Right lobe of liver (tissue), 6 donors: ENCODE measurements at regions not wholly inside any gene's neighbourhood (a gene's known extent, or its start where the extent isn't known, plus 50 kb on each side); places are given as distances from the start of the nearest gene placed in this dataset.

Experiments used
- ATAC-seq, 4 donors: fragments of 200-7000 bp; cut with Tn5 transposase; one replicate each; pipeline ENCODE4 v1.9.1; 2020; ENCODE audit warnings: mild to moderate bottlenecking in 4 of 4, moderate library complexity in 4 of 4
- DNase-seq, 3 donors: peaks; one replicate each; pipeline ENCODE4 v3.0.0-alpha.2; 2020
- H3K27ac ChIP-seq, 3 donors: fragments of 200-600 bp; one replicate each; pipeline ENCODE4 v1.8.0; 2022
- H3K27me3 ChIP-seq, 2 donors: fragments of 200-600 bp; one replicate each; pipeline ENCODE4 v1.8.0; 2022
- H3K36me3 ChIP-seq, 4 donors: fragments of 200-600 bp; sonication (generic) in 1 of 4; one replicate each; pipeline versions ENCODE4 v1.5.1 to v1.8.0; 2017 to 2022; ENCODE audit warnings: control low read depth in 1 of 4
- H3K4me1 ChIP-seq, 4 donors: fragments of 200-600 bp; sonication (generic) in 1 of 4; one replicate each; pipeline versions ENCODE4 v1.5.1 to v1.8.0; 2017 to 2022; ENCODE audit warnings: control low read depth in 1 of 4
- H3K4me3 ChIP-seq, 3 donors: fragments of 200-600 bp; one replicate each; pipeline ENCODE4 v1.8.0; 2022
- H3K9me3 ChIP-seq, 4 donors: fragments of 200-600 bp; sonication (generic) in 1 of 4; one replicate each; pipeline versions ENCODE4 v1.5.1 to v1.8.0; 2017 to 2022; ENCODE audit warnings: control low read depth in 1 of 4
- POLR2A ChIP-seq: fragments of 450-650 bp; IDR thresholded peaks from one replicate; pipeline ENCODE4 v1.6.1; 2017; ENCODE audit warnings: antibody characterized with exemption, mild to moderate bottlenecking
- WGBS: methylation state at CpG from one replicate; pipeline ENCODE4 v1.1.6; 2018; ENCODE audit warnings: low coverage, low lambda C conversion rate; ENCODE audit not compliant: insufficient coverage; ENCODE audit errors: missing lambda C conversion rate; 5-methylcytosine and 5-hydroxymethylcytosine counted together
- intact Hi-C, 2 donors: fragments of 100-400 bp; cut with DNase I; formaldehyde crosslinking; loops; one replicate each; pipeline versions ENCODE4 v1.11.2 to v1.14.1; 2022
- TF ChIP-seq, protein P1 (sequence below), 4 donors: fragments of 200-600 bp in 3 of 4; fragments of 450-650 bp in 1 of 4; IDR thresholded peaks; one replicate each; pipeline versions ENCODE4 v1.5.1 to v1.8.0; 2016 to 2022; ENCODE audit warnings: antibody characterized with exemption in 4 of 4, mild to moderate bottlenecking in 2 of 4
- donor health status: DM: no; HTN: yes; CAD: no.
- donor health status: DM: no; HTN: no; CAD: no.
- donor health status: DM: no; HTN: no; CAD: no.
- donor health status: DM: no; HTN: yes; CAD: no.
- donor health status: DM: no; HTN: yes; CAD: no.

DNA sequence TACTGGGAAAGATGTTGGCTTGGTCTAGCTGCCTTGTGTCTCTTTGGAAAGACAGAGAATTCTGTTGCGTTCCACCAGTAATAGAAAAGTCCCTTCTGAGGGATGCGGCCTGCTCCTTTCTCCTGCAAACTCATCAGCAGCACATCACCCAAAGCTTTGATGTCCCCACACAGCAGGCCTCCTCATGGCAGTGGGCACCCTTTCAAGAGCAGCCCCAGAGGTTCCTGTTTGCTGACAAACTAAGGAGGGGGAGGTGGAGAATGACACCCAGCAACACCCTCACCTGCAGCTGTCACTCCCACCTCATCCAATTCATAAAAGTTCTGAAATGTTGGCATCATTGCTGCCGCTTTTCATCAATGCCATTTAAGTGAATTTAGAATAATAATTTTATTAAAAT is 556.6 kb downstream of the BCL11A start:
- ATAC-seq (no peak), DNase-seq (no peak)
- 88% methylated on average over 3 of the region's 3 CpGs for WGBS
- Histone ChIP-seq H3K9me3 (no peaks in the 10 kb centered on the region), H3K36me3 (no peaks in the 10 kb centered on the region), H3K4me1 (no peaks in the 10 kb centered on the region), H3K27ac (no peak overlapping the region), H3K27me3 (no peaks in the 10 kb centered on the region), H3K4me3 (no peak overlapping the region)
- TF ChIP-seq POLR2A: no peak
- TF ChIP-seq, protein P1, sequence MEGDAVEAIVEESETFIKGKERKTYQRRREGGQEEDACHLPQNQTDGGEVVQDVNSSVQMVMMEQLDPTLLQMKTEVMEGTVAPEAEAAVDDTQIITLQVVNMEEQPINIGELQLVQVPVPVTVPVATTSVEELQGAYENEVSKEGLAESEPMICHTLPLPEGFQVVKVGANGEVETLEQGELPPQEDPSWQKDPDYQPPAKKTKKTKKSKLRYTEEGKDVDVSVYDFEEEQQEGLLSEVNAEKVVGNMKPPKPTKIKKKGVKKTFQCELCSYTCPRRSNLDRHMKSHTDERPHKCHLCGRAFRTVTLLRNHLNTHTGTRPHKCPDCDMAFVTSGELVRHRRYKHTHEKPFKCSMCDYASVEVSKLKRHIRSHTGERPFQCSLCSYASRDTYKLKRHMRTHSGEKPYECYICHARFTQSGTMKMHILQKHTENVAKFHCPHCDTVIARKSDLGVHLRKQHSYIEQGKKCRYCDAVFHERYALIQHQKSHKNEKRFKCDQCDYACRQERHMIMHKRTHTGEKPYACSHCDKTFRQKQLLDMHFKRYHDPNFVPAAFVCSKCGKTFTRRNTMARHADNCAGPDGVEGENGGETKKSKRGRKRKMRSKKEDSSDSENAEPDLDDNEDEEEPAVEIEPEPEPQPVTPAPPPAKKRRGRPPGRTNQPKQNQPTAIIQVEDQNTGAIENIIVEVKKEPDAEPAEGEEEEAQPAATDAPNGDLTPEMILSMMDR (IDR thresholded peaks at IDR 0.05): no peak
- intact Hi-C loops: no loop called here

DNA sequence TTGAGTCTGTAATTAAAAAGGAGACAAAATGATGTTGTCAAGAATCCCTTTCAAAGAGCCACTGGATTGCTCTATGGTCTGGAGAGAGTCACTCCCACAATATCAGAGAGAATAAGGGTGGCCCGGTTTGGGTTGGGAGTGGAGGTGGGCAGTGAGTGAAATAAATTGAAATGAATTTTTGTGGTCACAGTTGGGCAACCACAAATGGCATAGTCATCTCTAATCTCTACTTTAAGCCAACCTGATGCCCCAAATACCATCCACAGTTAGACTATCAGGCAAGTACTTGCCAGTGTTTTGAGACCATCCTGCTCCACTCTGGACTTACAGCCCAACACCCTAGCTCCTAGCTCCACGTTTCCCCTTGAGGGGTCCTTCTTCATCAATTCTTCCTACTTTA is 559.7 kb downstream of the BCL11A start:
- H3K36me3 ChIP-seq: no peaks in the 10 kb centered on the region
- H3K27me3 ChIP-seq: no peaks in the 10 kb centered on the region
- no peaks in the 10 kb centered on the region for H3K4me1 ChIP-seq
- WGBS: 52% methylated on average over 2 of the region's 2 CpGs
- intact Hi-C loops: no loop called here
- no peak for ATAC-seq
- no peak for TF ChIP-seq POLR2A
- TF ChIP-seq, protein P1 (IDR thresholded peaks at IDR 0.05): no peak
- H3K9me3 ChIP-seq: no peaks in the 10 kb centered on the region
- no peak overlapping the region for H3K4me3 ChIP-seq
- no peak overlapping the region for H3K27ac ChIP-seq
- DNase-seq: no peak

DNA sequence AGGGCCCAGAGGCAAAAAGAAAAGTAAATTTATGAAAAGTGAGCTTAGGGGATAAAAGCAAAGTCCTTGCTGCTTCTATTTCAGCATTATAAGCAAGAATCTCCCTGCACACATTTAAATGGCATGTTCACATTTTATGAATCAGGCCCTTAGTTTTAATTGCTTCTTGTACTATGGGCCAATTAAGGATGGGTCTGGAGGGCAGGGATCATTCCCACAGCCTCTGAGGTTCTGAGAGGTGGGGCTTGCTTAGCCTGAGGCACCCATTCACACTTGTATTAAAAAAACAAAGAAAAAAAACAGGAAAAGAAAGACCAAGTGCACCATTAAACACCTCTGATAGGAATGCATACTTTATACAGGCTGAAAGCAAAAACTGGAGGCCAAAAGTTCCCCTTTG is 565.1 kb downstream of the BCL11A start:
- H3K4me1 ChIP-seq: no peaks in the 10 kb centered on the region
- no peak overlapping the region for H3K4me3 ChIP-seq
- TF ChIP-seq POLR2A: no peak
- TF ChIP-seq, protein P1 (IDR thresholded peaks at IDR 0.05): no peak
- no peak for DNase-seq
- intact Hi-C loops: no loop called here
- no peaks in the 10 kb centered on the region for H3K36me3 ChIP-seq
- H3K9me3 ChIP-seq: no peaks in the 10 kb centered on the region
- ATAC-seq: no peak
- no peak overlapping the region for H3K27ac ChIP-seq
- H3K27me3 ChIP-seq: no peaks in the 10 kb centered on the region

DNA sequence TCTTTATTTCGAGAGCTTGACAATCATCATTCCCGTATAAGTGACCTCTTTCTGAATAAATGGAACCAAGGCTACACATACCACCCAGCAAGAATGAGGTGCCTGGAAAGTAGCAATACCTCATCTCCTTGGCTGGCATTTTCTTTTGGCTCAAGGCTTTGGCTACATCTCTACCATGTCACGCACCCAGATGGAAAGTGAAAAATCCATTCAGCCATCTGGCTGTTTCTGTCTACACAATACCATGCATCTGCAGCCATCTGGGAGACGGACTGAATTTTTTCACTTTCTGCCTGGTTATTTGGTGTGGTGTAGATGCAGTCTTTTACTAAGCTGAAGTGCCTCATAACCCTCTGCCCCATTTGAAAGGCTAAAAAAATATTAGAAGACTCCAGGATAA is 566.9 kb downstream of the BCL11A start:
- intact Hi-C loops: no loop called here
- TF ChIP-seq, protein P1 (IDR thresholded peaks at IDR 0.05): no peak
- TF ChIP-seq POLR2A: no peak

DNA sequence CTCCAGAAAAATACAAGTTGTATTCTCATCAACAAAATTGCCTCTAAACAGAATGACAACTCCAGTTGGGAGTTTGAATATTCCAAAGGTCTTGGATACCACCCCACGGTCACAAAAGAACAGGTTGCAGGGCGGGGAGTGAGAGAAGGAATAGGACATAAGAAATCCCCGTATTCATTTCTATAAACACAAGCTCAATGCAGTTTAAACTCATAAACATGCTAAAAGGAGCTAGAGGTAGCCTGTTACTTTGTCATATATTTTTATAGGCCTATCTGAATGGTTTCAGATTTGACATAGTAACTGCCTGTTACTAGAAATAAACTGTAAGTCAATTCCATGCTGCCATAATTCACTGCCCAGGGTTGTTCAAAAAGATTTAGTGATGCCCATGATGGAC is 567.5 kb downstream of the BCL11A start:
- DNase-seq: no peak
- H3K9me3 ChIP-seq: no peaks in the 10 kb centered on the region
- no peaks in the 10 kb centered on the region for H3K27me3 ChIP-seq
- H3K27ac ChIP-seq: no peak overlapping the region
- no peaks in the 10 kb centered on the region for H3K36me3 ChIP-seq
- intact Hi-C loops: no loop called here
- no peak for TF ChIP-seq POLR2A
- TF ChIP-seq, protein P1 (IDR thresholded peaks at IDR 0.05): no peak
- no peak for ATAC-seq
- H3K4me1 ChIP-seq: no peaks in the 10 kb centered on the region
- 71% methylated on average over 3 of the region's 3 CpGs for WGBS
- no peak overlapping the region for H3K4me3 ChIP-seq

More for the DNA sequence above, 566.9 kb downstream of the BCL11A start:
- no peaks in the 10 kb centered on the region for H3K4me1 ChIP-seq
- no peaks in the 10 kb centered on the region for H3K27me3 ChIP-seq
- H3K27ac ChIP-seq: no peak overlapping the region
- DNase-seq (no peak), ATAC-seq (no peak)
- 86% methylated on average over 3 of the region's 4 CpGs for WGBS
- no peak overlapping the region for H3K4me3 ChIP-seq
- no peaks in the 10 kb centered on the region for H3K36me3 ChIP-seq
- no peaks in the 10 kb centered on the region for H3K9me3 ChIP-seq
